Activated CD4-positive, alpha-beta T cell treated with anti-CD3 and anti-CD28 coated beads, Interleukin-2, amount 50 U/mL, for 24 hours (primary cell): ENCODE measurements at regions not wholly inside any gene's neighbourhood (a gene's known extent, or its start where the extent isn't known, plus 50 kb on each side); places are given as distances from the start of the nearest gene placed in this dataset.

Source experiments
- DNase-seq, 2 donors: peaks; one replicate each; pipeline ENCODE4 v3.0.0-alpha.2; 2020; ENCODE audit warnings: low read depth in 1 of 2, low spot score in 1 of 2

GRCh38 chr18:61236356-61237057 lies 96.7 kb upstream of the CDH20 start:
- no peak for DNase-seq

GRCh38 chr18:61237529-61237928 lies 95.7 kb upstream of the CDH20 start:
- DNase-seq = no peak

GRCh38 chr18:61239051-61239450 lies 94.2 kb upstream of the CDH20 start:
- DNase-seq = no peak

DNA sequence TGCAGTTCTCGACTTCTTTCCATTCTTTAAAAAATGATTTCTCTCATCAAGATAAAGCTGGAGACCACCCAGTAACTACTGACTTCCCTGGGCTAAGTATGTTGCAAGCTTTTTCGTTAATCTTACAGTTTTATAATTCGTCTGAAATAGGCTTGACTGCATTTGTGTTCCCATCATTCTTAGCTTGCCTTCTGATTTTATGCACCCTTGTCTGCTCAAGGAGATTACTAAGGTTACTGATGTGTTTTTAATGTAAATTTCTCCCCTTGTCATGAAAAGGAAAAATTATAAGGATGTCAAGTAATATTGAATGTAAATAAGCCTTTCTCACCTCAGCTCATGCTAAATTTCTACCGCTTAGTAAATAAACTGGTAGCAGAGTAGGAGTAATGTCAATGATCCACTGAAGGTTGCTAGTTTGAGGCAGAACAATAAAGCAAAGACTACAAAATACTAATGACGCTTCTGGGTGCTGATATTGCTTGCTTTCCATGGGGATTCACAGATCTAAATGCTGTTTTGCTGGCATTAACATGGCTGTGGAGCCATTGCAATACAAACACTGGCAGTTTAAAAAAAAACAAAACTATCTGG lies 91.9 kb upstream of the CDH20 start:
- no peak for DNase-seq

- DNase-seq = no peak
Measured at GRCh38 chr18:61244632-61245031, 88.6 kb upstream of the CDH20 start.

GRCh38 chr18:61245276-61245675 lies 88.0 kb upstream of the CDH20 start:
- DNase-seq = no peak

- DNase-seq = no peak
Measured at GRCh38 chr18:61248589-61248988, 84.6 kb upstream of the CDH20 start.

GRCh38 chr18:61256291-61256690 lies 76.9 kb upstream of the CDH20 start:
- DNase-seq = no peak

- DNase-seq = no peak
Measured at GRCh38 chr18:61261870-61262269, 71.4 kb upstream of the CDH20 start.

DNA sequence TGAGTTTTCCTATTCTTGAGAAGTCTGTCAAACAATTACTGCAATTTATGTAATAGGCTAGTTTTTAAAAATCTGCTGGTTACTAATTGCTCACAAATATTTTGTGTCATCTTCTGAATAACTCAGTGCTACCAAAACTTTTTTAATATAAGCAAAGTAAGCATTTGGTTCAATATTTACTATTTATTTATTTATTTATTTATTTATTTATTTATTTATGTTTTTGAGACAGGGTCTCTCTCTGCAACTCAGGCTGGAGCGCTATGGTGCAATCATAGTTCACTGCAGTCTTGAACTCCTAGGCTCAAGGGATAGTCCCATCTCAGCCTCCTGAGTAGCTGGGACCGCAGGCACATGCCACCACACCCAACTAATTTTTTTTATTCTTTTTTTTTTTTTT lies 60.4 kb upstream of the CDH20 start:
- DNase-seq = no peak

DNA sequence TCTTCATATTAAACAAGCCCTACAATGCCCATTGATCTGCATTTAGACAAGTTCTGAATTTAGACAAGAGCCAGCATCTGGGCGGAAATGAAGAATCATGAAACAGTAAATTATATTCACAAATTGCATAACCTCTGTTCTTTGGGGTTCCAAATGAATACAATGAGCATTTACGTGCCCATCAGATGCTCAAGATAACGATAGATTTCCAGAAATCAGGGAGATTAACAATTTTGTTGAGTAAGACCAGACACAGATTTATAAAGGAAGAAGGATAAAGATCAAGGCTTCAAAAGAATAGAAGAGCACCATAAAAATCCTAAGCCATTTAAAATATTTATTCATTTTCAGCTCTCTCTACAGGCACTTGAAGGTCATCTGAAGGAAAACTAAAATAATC lies 59.7 kb upstream of the CDH20 start:
- DNase-seq = no peak

DNA sequence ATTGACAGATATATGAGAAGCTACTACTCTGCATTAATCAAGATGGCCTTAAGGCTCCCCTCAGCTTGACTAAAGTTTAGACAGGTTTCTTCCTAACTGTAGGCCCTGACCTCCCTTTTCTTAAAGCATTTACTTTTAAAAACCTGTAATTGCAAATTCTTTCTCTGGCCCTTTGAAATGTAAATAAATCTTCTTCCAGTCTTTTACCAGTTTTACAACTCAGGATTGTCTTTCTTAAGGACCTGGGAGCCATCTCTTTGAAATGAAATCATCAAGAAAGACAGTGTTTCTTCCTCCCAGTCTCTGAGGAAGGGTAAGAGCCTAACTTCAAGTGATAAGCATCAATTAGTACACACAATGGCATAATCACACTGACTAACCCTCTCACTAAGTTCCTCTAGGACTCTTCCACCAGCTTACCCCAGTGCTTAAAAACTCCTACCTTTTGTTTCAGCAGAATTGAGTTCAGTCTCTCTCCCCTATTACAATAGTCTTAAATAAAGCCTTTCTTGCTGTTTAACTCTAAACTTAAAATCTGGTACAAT lies 58.7 kb upstream of the CDH20 start:
- DNase-seq = no peak

DNA sequence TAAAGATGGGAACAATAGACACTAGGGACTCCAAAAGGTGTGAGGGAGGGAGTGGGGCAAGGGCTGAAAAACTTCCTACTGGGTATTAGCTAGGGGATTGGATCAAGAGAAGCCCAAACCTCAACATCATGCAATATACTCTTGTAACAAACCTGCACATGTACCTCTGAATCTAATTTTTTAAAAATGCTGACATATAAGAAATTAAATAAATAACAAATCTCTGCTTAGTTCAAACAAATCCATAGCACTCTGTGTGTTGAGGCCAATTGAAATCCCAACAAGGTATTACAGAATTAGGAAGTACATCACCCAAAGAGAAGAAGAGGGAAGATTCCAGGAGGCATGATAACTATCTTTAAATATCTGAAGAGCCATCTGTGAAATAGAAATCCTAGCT lies 55.4 kb upstream of the CDH20 start:
- no peak for DNase-seq

GRCh38 chr18:61281431-61281830 lies 51.8 kb upstream of the CDH20 start:
- DNase-seq = no peak

DNA sequence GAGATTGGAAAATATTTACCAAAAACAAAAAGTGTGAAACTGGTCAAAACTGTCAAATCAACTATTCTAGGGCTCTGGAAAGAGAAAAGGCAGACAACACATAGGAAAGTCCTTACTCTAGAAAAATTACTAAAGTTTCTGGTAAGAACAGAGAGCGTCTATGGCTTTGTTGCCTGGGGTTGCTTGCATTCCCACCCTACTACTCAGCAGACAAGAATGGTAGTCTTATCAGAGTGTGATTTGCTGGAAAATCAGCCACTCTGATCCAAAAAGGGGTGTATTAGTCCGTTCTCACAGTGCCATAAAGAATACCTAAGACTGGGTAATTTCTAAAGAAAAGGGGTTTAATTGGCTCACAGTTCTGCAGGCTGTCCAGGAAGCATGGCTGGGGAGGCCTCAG lies 50.3 kb upstream of the CDH20 start:
- no peak for DNase-seq
